PC-9 (cell line): ENCODE measurements at regions not wholly inside any gene's neighbourhood (a gene's known extent, or its start where the extent isn't known, plus 50 kb on each side); places are given as distances from the start of the nearest gene placed in this dataset.

ENCODE experiments used
- EZH2 ChIP-seq: fragments of 200-600 bp; sonication (generic); IDR thresholded peaks from 2 replicates; pipeline ENCODE4 v1.8.0; 2017; ENCODE audit warnings: antibody characterized with exemption, low read depth
- TF ChIP-seq, protein P1 (sequence below): fragments of 200-600 bp; sonication (generic); conservative IDR thresholded peaks from 2 replicates; pipeline ENCODE4 v1.6.1; 2017; ENCODE audit warnings: mixed run types, antibody characterized with exemption, mild to moderate bottlenecking, moderate library complexity

DNA sequence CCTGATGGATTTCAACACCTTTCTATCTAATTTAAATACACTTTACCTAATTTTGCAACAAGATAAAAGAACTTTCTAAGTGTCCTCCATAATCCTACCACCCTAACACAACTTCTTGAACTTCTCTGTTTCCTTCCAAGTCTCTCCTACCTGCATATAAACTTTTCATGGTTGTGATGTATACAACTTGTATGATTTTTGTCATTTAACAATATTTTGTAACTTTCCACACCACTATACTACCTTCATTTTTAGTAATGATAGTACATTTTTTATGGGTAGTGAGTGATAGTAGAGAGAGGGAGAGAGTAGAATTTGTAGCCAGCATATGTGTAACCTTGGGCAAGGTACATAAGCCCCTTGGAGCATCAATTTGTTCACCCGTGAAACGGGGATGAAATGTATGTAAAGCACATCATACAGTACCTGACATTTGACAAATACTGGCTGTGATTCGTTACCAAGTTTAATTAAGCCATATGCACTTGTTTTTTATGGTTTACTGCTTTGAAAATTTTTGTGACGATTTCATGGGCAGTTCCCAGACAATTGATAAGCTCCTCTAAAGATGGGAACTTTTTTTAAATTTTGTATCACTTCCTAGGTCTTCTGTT is 177.8 kb upstream of the SLC38A2 start:
- TF ChIP-seq, protein P1, sequence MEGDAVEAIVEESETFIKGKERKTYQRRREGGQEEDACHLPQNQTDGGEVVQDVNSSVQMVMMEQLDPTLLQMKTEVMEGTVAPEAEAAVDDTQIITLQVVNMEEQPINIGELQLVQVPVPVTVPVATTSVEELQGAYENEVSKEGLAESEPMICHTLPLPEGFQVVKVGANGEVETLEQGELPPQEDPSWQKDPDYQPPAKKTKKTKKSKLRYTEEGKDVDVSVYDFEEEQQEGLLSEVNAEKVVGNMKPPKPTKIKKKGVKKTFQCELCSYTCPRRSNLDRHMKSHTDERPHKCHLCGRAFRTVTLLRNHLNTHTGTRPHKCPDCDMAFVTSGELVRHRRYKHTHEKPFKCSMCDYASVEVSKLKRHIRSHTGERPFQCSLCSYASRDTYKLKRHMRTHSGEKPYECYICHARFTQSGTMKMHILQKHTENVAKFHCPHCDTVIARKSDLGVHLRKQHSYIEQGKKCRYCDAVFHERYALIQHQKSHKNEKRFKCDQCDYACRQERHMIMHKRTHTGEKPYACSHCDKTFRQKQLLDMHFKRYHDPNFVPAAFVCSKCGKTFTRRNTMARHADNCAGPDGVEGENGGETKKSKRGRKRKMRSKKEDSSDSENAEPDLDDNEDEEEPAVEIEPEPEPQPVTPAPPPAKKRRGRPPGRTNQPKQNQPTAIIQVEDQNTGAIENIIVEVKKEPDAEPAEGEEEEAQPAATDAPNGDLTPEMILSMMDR: no peak
- TF ChIP-seq EZH2: no peak
